Glomerular visceral epithelial cell (primary cell): ENCODE measurements at regions not wholly inside any gene's neighbourhood (a gene's known extent, or its start where the extent isn't known, plus 50 kb on each side); places are given as distances from the start of the nearest gene placed in this dataset.
A peak's percentile ranks its signal among the peaks of the same experiment; 100 is the strongest.
"Not testable (repeated sequence)": the region's sequence is repeated elsewhere in the genome, so short reads cannot be mapped to it uniquely, and the experiment has no call there.

Experiments used
- DNase-seq: peaks from one replicate; pipeline ENCODE4 v3.0.0-alpha.2; 2016; ENCODE audit errors: extremely low spot score

- no peak for DNase-seq
Observed at GRCh38 chr11:69904974-69905535, 85.8 kb upstream of the FGF3 start.

DNA sequence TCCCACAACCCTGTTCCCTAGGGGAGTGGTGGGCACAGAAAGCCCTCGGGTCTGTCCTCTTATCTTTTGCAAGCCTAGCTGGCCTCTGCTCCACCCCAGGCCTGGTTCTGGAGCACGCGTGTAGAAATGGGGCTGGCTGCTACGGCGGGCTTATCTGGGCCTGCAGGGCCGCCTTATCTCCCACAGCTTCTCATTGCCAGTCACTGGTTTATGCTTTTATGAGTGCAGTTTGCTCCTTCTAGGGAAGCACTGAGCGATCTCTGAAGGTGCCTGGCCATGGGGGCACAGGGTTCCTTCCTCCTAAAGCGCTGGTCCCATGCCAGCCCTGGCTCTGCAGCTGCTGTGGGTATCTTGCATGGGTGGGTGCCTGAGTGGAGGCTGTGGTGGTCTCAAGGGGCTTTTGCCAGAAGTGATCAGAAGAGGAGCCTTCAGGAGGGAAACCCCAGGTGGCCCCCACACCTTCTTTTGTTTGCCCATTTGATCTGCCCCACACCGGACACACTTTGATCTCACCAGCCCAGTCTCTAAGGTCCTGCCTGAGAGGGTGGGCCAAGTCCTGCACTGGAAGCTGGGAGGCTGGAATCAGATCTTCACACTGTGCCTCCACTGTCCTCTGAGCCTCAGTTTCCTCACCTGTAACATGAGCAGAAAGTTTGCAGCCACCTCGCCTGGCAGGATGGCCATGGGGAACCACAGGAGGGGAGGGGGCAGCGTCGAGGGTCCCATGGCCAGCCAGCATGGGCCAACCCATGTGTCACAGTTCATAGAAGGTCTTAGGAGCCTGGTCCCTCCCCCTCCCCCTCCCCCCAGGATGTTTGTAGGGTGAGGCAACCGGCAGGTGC lies 86.6 kb upstream of the FGF3 start:
- DNase-seq = no peak

- no peak for DNase-seq
Observed at GRCh38 chr11:69906453-69906907, 87.3 kb upstream of the FGF3 start.

- DNase-seq = no peak
Observed at GRCh38 chr11:69907611-69908010, 88.4 kb upstream of the FGF3 start.

DNA sequence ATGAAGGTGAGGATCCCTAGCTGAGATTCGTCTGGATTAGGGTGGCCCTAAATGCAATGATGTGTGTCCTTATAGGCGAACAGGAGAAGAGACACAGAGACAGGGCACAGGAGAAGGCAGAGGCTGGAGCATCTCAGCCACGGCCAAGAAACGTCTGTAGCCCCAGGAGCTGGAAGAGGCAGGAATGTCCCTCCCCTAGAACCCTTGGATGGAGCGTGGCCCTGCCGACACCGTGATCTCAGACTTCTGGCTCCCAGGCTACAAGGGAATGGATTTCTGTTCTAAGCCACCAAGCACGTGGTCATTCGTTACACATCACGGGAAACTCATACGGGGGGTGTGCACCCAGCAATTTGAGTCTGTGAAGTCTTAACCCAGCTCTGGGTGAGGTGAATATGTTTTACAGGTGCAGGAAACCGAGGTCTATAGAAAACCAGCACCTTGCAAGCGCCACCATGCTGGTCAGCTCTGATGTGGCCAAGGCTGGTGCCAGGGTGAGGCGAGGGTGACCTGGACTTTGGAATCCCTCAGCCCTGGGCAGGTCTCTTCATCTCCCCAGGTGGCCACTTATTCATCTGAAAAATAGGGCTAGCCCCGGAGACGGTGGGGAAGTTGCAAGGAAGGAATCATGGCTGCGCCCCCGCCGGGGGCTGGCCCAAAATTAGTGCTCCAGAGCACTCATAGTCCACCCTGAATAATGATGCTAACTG lies 89.5 kb upstream of the FGF3 start:
- DNase-seq = no peak

GRCh38 chr11:69909561-69910518 lies 90.6 kb upstream of the FGF3 start:
- no peak for DNase-seq

DNA sequence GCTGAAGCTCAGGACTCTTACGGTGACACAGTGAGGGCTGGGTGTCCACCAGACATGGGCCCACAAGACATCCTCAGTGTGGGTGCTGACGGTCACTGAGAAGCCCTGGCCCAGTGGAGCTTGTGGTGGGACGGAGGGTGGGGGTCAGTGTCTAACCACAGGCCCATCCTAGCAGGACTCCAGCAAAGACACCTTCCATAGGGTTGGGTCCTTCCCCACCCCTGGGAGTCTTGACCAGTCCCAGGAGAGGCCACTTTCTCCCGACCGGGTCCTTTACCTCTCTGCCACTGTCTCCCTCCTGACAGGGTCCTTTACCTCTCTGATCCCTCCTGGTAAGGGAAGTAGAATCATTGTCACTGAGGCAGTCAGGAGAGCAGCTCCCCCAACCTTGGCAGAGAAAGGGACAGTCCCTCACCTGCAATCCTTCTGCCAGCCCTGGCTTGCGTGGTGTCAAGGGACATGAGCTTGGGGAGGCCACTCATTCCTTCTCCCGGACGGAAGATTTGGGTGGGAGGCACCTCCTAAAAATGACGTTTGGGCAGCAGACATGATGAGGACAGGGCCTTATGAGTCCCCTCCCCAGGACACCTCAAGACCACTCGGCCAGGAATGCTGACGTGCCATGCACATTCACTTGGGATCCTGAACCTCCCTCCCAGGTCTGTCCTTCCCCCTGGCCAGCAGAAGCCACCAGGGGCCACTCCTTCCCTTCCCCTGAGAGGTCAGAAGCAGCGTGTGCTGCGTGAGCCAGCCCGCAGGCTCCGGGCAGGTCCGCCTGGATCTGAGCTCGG lies 91.5 kb upstream of the FGF3 start:
- no peak for DNase-seq

DNA sequence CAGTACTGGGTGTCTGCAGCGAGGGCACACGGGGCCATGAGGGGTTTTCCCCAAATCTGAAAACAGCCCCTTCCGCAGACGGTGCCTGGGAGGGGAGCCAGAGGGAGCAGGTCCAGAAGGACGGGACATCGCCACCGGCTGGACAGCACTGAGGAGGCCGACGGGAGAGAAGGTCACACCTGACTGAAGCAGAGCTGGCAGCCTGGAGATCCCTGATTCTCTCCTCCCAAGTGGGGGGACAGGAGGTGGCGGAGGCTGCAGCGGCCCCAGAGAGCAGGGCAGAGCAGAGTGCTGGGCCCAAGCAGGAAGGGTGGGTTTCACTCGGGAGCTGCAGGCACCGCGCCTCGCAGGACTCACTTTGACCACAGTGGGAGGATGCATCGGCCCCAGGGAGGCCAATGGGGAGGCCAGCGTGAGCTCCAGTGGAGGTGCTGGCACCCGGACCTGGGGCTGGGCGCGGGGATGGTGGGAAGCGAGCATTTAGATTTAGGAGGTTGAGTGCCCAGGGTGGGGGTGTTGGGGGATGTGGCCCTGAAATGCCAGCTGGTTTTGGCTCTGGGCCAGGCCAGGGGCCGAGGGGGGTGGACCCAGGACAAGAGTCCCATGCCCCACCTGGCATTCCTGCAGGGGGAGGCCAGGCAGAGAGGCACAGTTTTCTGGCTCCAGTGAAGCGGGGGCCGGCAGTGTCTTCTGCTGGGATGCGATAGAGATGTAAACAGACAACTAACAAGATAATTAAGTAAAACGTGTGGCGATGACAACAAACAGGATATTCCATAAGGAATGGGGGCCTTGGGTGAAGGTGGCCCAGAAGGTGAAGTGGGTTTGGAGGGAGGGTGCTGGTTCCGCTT lies 92.3 kb upstream of the FGF3 start:
- no peak for DNase-seq

DNA sequence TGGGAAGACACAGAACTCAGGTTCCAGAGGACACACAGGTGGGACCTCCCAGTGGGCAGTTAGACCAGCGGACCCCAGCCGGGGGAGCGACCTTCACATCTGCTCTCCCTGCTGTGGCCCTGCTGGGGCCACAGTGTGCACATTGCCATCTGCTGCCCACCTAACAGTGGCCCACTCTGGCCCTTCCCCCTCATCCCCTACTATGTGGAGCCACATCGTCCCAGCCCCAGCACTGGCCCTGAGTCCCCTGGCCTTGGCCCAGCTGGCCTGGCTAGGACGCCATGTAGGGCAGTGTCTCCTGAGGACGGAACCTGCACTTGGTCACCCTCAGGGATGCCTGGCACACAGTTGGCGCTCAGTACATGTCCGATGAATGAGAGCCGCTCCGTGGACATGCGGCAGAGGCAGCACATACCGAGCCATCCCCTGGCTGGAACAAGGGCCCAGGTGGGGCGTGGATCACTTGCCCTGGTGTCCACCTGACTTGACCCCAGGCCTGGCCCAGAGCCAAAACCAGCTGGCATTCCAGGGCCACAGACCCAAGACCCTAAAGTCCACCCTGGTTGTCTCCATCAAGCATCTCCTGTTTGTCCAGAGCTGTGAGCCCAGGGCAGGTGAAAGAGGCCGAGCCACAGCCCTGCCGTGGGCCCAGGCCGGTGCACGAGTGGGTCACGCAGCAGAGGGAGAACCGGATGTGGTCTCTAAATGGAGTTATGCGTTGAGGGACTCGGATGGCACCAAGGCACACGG lies 93.1 kb upstream of the FGF3 start:
- DNase-seq = no peak

GRCh38 chr11:69912911-69913451 lies 93.8 kb upstream of the FGF3 start:
- no peak for DNase-seq

- DNase-seq = no peak
Observed at GRCh38 chr11:69913591-69914285, 94.5 kb upstream of the FGF3 start.

- DNase-seq = no peak
Observed at GRCh38 chr11:69914286-69915150, 95.3 kb upstream of the FGF3 start.

- no peak for DNase-seq
Observed at GRCh38 chr11:69915151-69915500, 95.9 kb upstream of the FGF3 start.

DNA sequence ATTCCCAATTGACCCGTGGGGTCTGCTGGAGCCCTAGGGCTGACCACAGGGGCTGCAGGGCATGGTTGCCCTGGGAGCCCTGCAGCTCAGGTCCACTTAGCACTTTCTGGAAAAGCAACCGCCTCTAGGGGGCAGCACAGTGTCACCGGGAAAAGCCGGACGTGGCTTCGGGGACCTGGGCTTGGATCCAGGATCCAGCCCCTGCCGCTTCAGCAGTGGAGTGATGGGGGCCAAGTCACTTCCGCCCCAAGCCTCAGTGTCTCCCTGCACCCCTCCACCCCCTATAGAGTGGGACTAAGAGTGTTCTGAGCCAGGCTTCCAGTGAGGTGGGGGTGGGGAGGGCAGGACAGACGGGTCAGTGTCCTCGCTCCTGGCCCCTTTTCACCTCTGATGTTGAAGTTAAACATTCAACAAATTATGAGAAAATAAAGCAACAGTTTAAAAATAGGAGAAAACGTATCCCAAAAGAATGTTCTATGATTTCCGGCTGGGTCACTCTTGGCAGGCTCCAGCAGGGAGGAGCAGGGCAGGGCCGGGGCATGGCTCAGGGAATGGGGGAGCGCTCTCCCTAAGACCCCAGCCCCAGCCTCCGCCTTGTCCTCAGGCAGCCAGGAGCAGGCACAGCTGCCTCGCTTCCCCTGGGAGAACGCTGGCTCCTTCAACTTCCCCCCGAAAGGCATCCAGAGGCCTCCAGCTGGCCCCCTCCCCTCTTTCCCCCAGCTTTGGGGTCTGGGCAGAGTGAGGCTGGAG lies 96.5 kb upstream of the FGF3 start:
- peak; percentile 56 for DNase-seq

- not testable (repeated sequence) for DNase-seq
Observed at GRCh38 chr11:69916251-69916649, 97.0 kb upstream of the FGF3 start.

DNA sequence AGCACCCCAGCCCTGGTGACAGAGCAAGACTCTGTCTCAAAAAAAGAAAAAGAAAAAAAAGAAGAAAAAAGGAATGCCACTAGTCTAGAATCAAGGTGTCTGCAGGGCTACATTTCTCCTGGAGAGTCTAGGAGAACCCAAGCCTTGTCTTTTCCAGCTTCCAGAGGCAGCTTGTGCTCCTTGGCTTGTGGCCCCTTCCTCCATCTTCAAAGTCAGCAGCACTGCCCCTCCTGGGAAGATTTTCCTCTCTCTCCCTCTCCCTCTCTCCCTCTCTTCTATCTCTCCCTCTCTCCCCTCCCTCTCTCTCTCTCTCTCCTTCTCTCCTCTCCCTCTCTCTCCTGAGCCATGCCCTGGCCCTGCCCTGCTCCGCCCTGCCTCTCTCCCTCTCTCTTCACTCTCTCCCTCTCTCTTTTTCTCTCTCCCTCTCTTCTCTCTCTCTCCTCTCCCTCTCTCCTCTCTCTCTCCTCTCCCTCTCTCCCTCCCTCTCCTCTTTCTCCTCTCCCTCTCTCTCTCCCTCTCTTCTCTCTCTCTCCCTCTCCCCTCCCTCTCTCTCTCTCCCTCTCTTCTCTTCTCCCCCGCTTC lies 97.7 kb upstream of the FGF3 start:
- DNase-seq = no peak
